Ovary (tissue), 7 donors: ENCODE measurements at regions not wholly inside any gene's neighbourhood (a gene's known extent, or its start where the extent isn't known, plus 50 kb on each side); places are given as distances from the start of the nearest gene placed in this dataset.

Source experiments
- DNase-seq, 5 donors: peaks; one replicate each; pipeline ENCODE4 v3.0.0-alpha.2; 2019 to 2020
- H3K27ac ChIP-seq, 2 donors: fragments of 200-600 bp; one replicate each; pipeline versions ENCODE4 v1.5.1 to v1.8.0; 2019 to 2022
- H3K27me3 ChIP-seq: fragments of 200-600 bp; one replicate; pipeline ENCODE4 v1.8.0; 2022
- H3K36me3 ChIP-seq: fragments of 200-600 bp; sonication (generic); one replicate; pipeline ENCODE4 v1.5.1; 2019
- H3K4me1 ChIP-seq: one replicate; pipeline ENCODE4 v1.8.1; 2013; ENCODE audit warnings: mild to moderate bottlenecking, moderate library complexity; ENCODE audit not compliant: insufficient read depth
- H3K4me3 ChIP-seq: fragments of 200-600 bp; sonication (generic); one replicate; pipeline ENCODE4 v1.5.1; 2017
- H3K9me3 ChIP-seq, 2 donors: fragments of 200-600 bp in 1 of 2; sonication (generic) in 1 of 2; one replicate each; pipeline versions ENCODE4 v1.5.1 to v1.8.1; 2013 to 2019; ENCODE audit warnings: mild to moderate bottlenecking in 1 of 2, moderate library complexity in 1 of 2
- EP300 ChIP-seq: sonication (generic); formaldehyde crosslinking; IDR thresholded peaks from one replicate; pipeline ENCODE4 v1.6.1; 2017; ENCODE audit warnings: antibody characterized with exemption
- POLR2A ChIP-seq: fragments of 450-650 bp; IDR thresholded peaks from one replicate; pipeline ENCODE4 v1.6.1; 2017; ENCODE audit warnings: antibody characterized with exemption, mild to moderate bottlenecking, moderate library complexity
- WGBS, 3 donors: extraction: QIAGEN DNeasy Blood & Tissue Kit in 1 of 3; methylation state at CpG; one replicate each; pipeline versions ENCODE4 v1.1.5 to v1.1.7; 2013 to 2017; 5-methylcytosine and 5-hydroxymethylcytosine counted together
- intact Hi-C, 4 donors: fragments of 100-400 bp; cut with DNase I; formaldehyde crosslinking; loops; one replicate each; pipeline versions ENCODE4 v1.11.0 to v1.15.1; 2022 to 2023
- TF ChIP-seq, protein P1 (sequence below), 3 donors: fragments of 450-650 bp in 2 of 3; fragments of 200-600 bp in 1 of 3; IDR thresholded peaks; one replicate each; pipeline versions ENCODE4 v1.5.1 to v1.8.0; 2016 to 2022; ENCODE audit warnings: antibody characterized with exemption in 3 of 3, mild to moderate bottlenecking in 1 of 3
- donor health status: DM: no; HTN: no; CAD: no; lungs with moderate emphysema.
- donor health status: DM: no; HTN: no; CAD: no.
- donor health status: Bipolar disorder and iron deficiency.
- donor health status: DM: no; HTN: no; CAD: no.
- donor health status: DM: yes; HTN: yes; CAD: no.

DNA sequence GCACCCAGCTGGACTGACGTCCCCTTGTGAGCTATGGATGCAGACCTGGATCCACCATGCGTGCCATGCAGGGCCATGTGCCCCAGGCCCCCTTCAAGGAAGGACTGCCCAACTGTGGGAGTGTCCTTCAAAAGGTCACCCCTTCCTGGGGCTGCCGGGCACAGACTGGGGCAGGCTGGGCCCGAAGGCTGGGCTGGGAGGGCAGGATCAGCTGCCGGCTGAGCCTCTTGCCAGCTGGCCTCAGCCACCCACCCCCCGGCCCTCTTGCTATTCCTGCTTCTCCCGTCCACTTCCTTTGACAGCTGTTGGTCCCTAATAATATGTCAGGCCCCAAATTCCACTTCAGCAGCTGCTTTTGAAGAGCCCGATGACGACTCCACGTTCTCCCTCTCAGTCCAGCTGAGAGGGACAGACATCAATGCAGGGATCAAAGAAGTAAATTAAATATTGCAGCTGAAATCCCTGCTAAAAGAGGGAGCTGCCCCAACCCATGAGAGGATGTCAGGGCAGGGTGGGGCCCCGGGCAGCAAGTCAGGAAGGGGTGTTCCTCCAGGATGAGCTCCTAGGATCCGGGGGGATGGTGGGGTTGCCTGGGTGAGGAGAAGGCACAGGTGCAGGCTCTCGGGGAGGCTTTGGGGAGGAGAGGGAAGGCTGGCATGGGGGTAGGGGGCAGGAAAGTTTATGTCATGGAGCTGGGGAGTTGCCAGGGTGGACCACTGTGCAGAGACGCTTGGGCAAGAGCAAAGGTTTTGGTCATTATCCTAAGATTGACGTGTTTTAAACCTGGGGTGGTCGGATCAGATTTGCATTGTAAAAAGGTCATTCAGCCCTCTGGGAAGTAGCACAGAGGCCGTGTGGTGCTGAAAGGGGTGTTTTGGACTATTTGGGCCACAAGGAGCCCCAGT is 185.0 kb downstream of the ANKRD60 start:
- DNase-seq = no peak
- intact Hi-C loops = no loop called here
- no peak overlapping the region for H3K4me3 ChIP-seq

GRCh38 chr20:58042591-58042990 is 185.9 kb downstream of the ANKRD60 start:
- H3K36me3 ChIP-seq = no peaks in the 10 kb centered on the region
- WGBS, 3 donors = 32 to 41% (median 36%) methylated on average over 1 of the region's 1 CpG
- no peak for DNase-seq
- TF ChIP-seq EP300 = no peak
- TF ChIP-seq POLR2A = no peak
- TF ChIP-seq, protein P1, sequence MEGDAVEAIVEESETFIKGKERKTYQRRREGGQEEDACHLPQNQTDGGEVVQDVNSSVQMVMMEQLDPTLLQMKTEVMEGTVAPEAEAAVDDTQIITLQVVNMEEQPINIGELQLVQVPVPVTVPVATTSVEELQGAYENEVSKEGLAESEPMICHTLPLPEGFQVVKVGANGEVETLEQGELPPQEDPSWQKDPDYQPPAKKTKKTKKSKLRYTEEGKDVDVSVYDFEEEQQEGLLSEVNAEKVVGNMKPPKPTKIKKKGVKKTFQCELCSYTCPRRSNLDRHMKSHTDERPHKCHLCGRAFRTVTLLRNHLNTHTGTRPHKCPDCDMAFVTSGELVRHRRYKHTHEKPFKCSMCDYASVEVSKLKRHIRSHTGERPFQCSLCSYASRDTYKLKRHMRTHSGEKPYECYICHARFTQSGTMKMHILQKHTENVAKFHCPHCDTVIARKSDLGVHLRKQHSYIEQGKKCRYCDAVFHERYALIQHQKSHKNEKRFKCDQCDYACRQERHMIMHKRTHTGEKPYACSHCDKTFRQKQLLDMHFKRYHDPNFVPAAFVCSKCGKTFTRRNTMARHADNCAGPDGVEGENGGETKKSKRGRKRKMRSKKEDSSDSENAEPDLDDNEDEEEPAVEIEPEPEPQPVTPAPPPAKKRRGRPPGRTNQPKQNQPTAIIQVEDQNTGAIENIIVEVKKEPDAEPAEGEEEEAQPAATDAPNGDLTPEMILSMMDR (IDR thresholded peaks at IDR 0.05) = no peak
- H3K9me3 ChIP-seq = no peaks in the 10 kb centered on the region
- no peaks in the 10 kb centered on the region for H3K27me3 ChIP-seq
- H3K27ac ChIP-seq = no peak overlapping the region
- intact Hi-C loops = no loop called here
- peaks cover 5% of the 10 kb centered on the region for H3K4me1 ChIP-seq
- H3K4me3 ChIP-seq = no peak overlapping the region

More for the DNA sequence above, 185.0 kb downstream of the ANKRD60 start:
- H3K4me1 ChIP-seq = peaks cover 11% of the 10 kb centered on the region
- TF ChIP-seq EP300 = no peak
- TF ChIP-seq, protein P1 (IDR thresholded peaks at IDR 0.05) = no peak
- no peaks in the 10 kb centered on the region for H3K36me3 ChIP-seq
- H3K27me3 ChIP-seq = no peaks in the 10 kb centered on the region
- no peak overlapping the region for H3K27ac ChIP-seq
- 82 to 85% (median 82%) methylated on average over 17 of the region's 17 CpGs for WGBS, 3 donors
- no peaks in the 10 kb centered on the region for H3K9me3 ChIP-seq

GRCh38 chr20:58040447-58041290 is 187.8 kb downstream of the ANKRD60 start:
- Histone ChIP-seq H3K27ac (no peak overlapping the region), H3K36me3 (no peaks in the 10 kb centered on the region), H3K4me3 (no peak overlapping the region), H3K4me1 (peaks cover 2% of the 10 kb centered on the region), H3K27me3 (no peaks in the 10 kb centered on the region), H3K9me3 (no peaks in the 10 kb centered on the region)
- intact Hi-C loops = no loop called here
- TF ChIP-seq POLR2A = no peak
- TF ChIP-seq EP300 = no peak
- TF ChIP-seq, protein P1 (IDR thresholded peaks at IDR 0.05) = no peak
- no peak for DNase-seq
- WGBS, 3 donors = 88 to 92% (median 89%) methylated on average over 15 of the region's 15 CpGs

GRCh38 chr20:58039274-58040092 is 189.0 kb downstream of the ANKRD60 start:
- H3K4me3 ChIP-seq = no peak overlapping the region
- H3K36me3 ChIP-seq = no peaks in the 10 kb centered on the region
- H3K9me3 ChIP-seq = no peaks in the 10 kb centered on the region
- no peaks in the 10 kb centered on the region for H3K4me1 ChIP-seq
- no peak for DNase-seq
- TF ChIP-seq, protein P1 (IDR thresholded peaks at IDR 0.05) = no peak
- no peak for TF ChIP-seq POLR2A
- no peak for TF ChIP-seq EP300
- no peak overlapping the region for H3K27ac ChIP-seq
- no peaks in the 10 kb centered on the region for H3K27me3 ChIP-seq
- 78 to 80% (median 80%) methylated on average over 26 of the region's 26 CpGs for WGBS, 3 donors
- intact Hi-C loops = no loop called here
